Kidney epithelial cell (primary cell): ENCODE measurements at regions not wholly inside any gene's neighbourhood (a gene's known extent, or its start where the extent isn't known, plus 50 kb on each side); places are given as distances from the start of the nearest gene placed in this dataset.

ENCODE experiments used
- DNase-seq: peaks from one replicate; pipeline ENCODE4 v3.0.0-alpha.2; 2010; ENCODE audit warnings: low read depth
- H3K27me3 ChIP-seq: 2 replicates; pipeline ENCODE4 v1.6.0; 2011; ENCODE audit warnings: low read length; ENCODE audit not compliant: control insufficient read depth, insufficient read depth
- H3K36me3 ChIP-seq: 2 replicates; pipeline ENCODE4 v1.5.1; 2011; ENCODE audit warnings: low read length; ENCODE audit not compliant: control insufficient read depth, insufficient read depth
- H3K4me3 ChIP-seq: 2 replicates; pipeline ENCODE4 v1.5.1; 2011; ENCODE audit warnings: low read depth, mild to moderate bottlenecking, control low read depth, low read length
- TF ChIP-seq, protein P1 (sequence below): IDR thresholded peaks from 2 replicates; pipeline ENCODE4 v1.5.1; 2011; ENCODE audit warnings: mild to moderate bottlenecking, moderate library complexity, low read length, control low read depth, inconsistent platforms; ENCODE audit not compliant: insufficient read depth, poor library complexity, severe bottlenecking

DNA sequence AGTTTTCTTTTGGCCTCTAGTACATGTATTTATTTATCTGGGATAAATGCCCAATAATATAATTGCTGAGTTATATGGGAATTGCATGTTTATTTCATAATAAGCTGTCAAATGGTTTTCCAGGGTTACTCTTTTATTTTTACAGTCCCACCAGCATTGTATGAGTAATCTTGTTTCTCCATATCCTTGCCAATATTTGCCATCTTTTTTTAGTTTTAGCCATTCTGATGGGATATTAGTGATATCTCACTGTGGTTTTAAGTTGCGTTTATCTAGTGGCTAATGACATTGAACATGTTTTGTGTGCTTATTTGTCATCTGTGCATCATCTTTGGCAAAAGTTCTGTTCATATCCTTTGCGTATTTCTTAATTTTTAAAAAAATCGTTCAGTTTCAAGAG is 372.8 kb upstream of the CCDC179 start:
- Histone ChIP-seq H3K4me3 (no peak overlapping the region), H3K27me3 (no peaks in the 10 kb centered on the region), H3K36me3 (no peaks in the 10 kb centered on the region)
- TF ChIP-seq, protein P1, sequence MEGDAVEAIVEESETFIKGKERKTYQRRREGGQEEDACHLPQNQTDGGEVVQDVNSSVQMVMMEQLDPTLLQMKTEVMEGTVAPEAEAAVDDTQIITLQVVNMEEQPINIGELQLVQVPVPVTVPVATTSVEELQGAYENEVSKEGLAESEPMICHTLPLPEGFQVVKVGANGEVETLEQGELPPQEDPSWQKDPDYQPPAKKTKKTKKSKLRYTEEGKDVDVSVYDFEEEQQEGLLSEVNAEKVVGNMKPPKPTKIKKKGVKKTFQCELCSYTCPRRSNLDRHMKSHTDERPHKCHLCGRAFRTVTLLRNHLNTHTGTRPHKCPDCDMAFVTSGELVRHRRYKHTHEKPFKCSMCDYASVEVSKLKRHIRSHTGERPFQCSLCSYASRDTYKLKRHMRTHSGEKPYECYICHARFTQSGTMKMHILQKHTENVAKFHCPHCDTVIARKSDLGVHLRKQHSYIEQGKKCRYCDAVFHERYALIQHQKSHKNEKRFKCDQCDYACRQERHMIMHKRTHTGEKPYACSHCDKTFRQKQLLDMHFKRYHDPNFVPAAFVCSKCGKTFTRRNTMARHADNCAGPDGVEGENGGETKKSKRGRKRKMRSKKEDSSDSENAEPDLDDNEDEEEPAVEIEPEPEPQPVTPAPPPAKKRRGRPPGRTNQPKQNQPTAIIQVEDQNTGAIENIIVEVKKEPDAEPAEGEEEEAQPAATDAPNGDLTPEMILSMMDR = no peak
- DNase-seq = no peak

DNA sequence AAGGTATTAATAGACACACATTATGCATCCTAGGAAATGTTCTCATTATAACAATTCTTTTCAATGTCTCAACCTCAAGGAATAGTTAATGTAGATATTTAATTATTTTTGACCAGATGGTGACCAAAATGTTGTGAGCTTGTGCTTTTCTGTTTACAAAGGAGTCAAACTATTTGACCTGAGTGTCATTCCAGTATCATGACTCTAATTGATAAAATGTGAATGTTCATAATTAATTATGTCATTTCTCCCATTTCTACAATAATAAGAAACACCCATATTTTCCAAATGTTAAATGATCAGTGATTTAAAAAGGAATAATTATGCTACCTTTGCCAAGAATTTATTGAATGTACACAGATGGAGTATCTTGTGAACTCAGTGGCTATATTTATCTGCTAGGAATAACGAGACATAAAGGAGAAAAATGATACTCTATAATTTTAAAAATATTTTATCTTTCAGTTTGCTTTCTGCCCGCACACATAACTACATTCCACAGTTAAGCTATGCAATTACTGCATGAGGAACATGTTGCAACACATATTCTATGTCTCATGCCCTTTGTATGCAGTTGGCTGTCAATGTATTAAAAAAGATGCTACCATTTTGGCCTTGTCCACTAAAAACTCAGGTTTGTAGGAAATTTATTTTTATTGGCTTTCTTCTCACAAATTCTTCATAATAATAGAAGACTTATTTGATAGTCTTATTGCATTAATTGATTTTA is 376.7 kb upstream of the CCDC179 start:
- no peak for DNase-seq

DNA sequence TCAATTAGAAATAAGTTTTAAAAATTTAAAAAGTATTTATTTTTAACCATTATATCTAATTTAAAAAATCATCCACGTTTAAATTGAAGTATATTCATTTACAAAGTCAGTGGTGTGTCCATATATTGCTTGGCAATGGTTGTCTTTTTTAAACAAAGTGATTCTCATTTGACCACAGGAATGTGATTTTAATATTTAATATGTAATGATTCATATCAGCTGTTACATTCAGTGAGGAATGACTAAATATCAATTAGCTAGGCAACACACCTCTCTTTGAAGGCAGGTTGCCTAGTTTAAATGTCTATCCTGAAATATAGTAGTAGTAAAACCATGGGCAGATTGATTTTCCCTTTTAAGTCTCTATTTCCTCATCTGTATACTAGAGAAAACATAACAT is 392.2 kb upstream of the CCDC179 start:
- H3K36me3 ChIP-seq = no peaks in the 10 kb centered on the region
- TF ChIP-seq, protein P1 = no peak
- no peaks in the 10 kb centered on the region for H3K27me3 ChIP-seq
- no peak overlapping the region for H3K4me3 ChIP-seq
- no peak for DNase-seq

More for the DNA sequence above, 376.7 kb upstream of the CCDC179 start:
- Histone ChIP-seq H3K27me3 (no peaks in the 10 kb centered on the region), H3K36me3 (no peaks in the 10 kb centered on the region), H3K4me3 (no peak overlapping the region)
- TF ChIP-seq, protein P1 = no peak

DNA sequence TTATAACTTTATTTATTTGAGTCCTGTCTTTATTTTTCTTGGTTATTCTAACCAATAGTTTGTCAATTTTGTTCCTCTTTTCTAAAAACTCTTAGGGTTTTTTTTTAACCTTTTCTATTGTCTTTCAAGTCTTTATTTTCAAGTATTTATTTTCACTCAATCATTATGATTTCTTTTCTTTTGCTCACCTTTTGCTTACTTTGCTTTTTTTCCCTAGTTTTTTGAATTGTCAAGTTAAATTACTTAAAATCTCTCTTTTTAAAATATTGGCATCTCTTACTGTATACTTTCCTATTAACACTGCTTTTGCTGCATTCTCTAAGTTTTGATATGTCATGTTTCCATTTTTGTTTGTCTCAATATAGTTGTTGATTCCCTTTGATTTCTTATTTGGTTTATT is 396.8 kb upstream of the CCDC179 start:
- no peaks in the 10 kb centered on the region for H3K36me3 ChIP-seq
- no peak overlapping the region for H3K4me3 ChIP-seq
- no peaks in the 10 kb centered on the region for H3K27me3 ChIP-seq
- DNase-seq = no peak
- TF ChIP-seq, protein P1 = no peak

DNA sequence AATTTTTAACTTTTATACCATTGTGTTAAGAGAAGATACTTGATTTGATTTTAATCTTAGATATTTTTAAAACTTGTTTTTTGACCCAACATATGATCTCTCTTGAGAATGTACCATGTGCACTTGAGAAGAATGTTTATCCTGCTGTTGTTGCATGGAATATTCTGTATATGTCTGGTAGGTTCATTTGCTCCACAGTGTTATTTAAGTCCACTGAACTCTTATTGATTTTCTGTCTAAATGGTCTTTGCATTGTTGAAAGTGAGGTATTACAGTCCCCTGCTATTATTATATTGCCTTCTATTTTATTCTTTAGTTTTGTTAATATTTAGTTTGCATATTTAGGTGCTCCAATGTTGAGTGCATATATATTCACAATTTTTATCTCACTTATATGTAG is 397.3 kb upstream of the CCDC179 start:
- Histone ChIP-seq H3K36me3 (no peaks in the 10 kb centered on the region), H3K4me3 (no peak overlapping the region), H3K27me3 (no peaks in the 10 kb centered on the region)
- TF ChIP-seq, protein P1 = no peak
- no peak for DNase-seq

DNA sequence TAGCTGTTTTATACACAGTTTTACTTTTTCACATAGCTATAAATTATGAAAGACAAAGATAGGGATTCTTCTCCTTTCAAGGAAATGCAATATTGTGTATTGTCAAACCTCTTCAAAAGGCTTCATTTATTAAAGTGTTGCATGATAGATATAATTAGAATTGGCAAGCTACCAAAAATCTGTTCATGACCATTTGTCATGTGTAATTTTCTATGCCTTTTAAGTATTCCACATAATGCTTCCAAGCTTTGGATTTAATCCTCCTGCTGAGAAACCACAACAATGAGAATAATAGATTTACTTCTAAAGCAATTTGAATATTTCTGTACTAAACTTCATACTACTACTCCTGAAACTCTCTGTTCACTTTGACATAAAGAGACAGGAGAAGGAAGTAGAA is 403.2 kb upstream of the CCDC179 start:
- TF ChIP-seq, protein P1 = no peak
- no peaks in the 10 kb centered on the region for H3K36me3 ChIP-seq
- DNase-seq = no peak

More for the DNA sequence above, 403.2 kb upstream of the CCDC179 start:
- H3K4me3 ChIP-seq = no peak overlapping the region
- H3K27me3 ChIP-seq = no peaks in the 10 kb centered on the region
